ENCODE measurements at regions not wholly inside any gene's neighbourhood (a gene's known extent, or its start where the extent isn't known, plus 50 kb on each side); places are given as distances from the start of the nearest gene placed in this dataset.

- Histone ChIP-seq H3K4me3 (no peak overlapping the region), H3K27me3 (ENCODE audit: low read depth) (no peaks in the 10 kb centered on the region), H3K4me1 (peaks cover 10% of the 10 kb centered on the region), H3K27ac (no peak overlapping the region), H3K36me3 (no peaks in the 10 kb centered on the region), H3K9me3 (no peaks in the 10 kb centered on the region)
- no peak for DNase-seq
- peak; percentile 9 to 55 for ATAC-seq
- TF ChIP-seq, protein P1, sequence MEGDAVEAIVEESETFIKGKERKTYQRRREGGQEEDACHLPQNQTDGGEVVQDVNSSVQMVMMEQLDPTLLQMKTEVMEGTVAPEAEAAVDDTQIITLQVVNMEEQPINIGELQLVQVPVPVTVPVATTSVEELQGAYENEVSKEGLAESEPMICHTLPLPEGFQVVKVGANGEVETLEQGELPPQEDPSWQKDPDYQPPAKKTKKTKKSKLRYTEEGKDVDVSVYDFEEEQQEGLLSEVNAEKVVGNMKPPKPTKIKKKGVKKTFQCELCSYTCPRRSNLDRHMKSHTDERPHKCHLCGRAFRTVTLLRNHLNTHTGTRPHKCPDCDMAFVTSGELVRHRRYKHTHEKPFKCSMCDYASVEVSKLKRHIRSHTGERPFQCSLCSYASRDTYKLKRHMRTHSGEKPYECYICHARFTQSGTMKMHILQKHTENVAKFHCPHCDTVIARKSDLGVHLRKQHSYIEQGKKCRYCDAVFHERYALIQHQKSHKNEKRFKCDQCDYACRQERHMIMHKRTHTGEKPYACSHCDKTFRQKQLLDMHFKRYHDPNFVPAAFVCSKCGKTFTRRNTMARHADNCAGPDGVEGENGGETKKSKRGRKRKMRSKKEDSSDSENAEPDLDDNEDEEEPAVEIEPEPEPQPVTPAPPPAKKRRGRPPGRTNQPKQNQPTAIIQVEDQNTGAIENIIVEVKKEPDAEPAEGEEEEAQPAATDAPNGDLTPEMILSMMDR (IDR thresholded peaks at IDR 0.05) = no peak
- intact Hi-C loops (cut with DNase I) = no loop called here
Observed at GRCh38 chr2:237201461-237202287, 116.0 kb downstream of the COPS8 start.

DNA sequence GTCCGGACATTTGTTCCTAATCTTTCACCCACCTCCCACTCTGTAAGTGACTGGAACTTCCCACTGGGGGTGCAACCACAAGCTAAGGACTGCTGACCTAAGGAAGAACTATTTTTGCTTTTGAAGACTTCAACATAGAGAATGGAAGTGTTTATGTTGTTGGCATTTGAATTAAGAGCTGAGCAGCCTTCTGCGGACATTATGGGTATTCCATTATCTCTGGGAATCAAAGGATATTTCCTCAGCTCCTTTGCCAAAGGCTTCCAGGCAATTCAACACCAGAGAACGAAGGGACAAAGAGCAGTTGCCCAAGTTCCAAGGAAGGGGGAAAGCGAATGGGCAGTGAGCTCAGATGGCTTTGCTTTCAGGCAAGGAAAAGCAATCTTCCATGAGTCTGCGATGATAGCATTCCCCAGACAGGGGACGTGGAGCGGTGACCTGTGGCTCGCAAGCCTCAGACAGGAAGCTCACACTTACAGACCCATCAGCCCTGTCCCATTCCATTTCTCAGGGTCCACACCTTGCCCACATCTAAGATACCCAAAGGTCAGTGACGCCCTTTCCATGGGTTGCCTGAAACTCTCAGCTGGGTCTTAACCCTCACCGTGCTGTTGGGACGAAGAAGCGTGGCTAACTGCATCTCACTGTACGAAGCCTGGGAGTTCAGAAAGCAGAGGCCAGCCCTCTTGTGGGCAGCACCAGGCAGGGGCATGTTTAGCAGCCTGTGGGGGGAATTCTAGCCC, 116.8 kb downstream of the COPS8 start:
- H3K36me3 ChIP-seq = no peaks in the 10 kb centered on the region
- ATAC-seq (no peak), DNase-seq (no peak)
- H3K4me1 ChIP-seq = peaks cover 18% of the 10 kb centered on the region
- TF ChIP-seq, protein P1 (IDR thresholded peaks at IDR 0.05) = no peak
- no peak overlapping the region for H3K27ac ChIP-seq
- no peaks in the 10 kb centered on the region for H3K9me3 ChIP-seq
- intact Hi-C loops (cut with DNase I) = no loop called here
- H3K4me3 ChIP-seq = no peak overlapping the region
- H3K27me3 ChIP-seq (ENCODE audit: low read depth) = no peaks in the 10 kb centered on the region

DNA sequence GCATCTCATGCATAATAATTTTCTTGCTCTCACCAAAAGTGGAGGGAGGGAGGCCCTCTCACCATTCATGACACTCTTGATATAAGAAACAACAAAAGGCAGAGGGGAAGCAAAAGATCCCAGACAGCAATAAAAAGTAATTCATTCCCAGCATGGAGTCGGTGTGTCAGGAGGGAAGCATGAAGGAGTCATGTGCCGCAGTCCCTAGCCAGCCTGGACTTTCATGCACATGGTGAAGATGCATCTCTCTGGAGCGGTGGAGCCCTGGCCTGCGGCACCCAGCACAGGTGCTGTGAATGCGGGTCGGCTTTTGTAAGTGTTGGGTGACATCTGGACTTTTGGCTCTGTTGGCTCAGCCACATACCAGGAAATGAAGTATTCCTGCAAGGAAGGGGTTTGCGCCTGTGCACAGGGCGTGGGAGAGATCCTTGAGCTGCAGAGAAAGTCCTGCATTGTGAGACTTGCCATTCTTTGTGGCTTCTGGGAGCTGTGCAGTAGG, 119.4 kb downstream of the COPS8 start:
- intact Hi-C loops (cut with DNase I) = no loop called here
- no peaks in the 10 kb centered on the region for H3K27me3 ChIP-seq (ENCODE audit: low read depth)

DNA sequence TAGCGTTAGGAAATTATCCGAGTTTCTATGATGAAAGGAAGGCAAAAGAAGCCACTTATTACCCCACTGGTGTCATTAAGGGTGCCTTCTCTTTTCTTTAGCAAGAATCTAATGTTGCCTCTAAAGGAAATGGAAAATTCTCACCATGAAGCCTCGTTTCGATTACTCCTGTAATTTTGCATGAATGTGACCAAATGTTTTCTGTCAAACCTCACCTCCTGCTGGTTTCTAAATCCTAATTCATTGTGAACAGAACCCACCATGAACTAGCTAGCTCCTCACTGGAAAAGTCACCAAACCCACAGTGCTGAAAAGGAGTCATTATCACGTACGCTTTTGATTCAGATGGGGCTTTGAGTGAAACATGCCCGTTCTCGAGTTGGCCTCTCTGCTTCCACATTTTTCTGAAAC, 119.9 kb downstream of the COPS8 start:
- H3K27me3 ChIP-seq (ENCODE audit: low read depth) = no peaks in the 10 kb centered on the region
- H3K4me3 ChIP-seq = no peak overlapping the region
- H3K4me1 ChIP-seq = peaks cover 20% of the 10 kb centered on the region
- no peak for DNase-seq
- TF ChIP-seq, protein P1 (IDR thresholded peaks at IDR 0.05) = no peak
- ATAC-seq = no peak
- peak overlapping the region; percentile 4 for H3K27ac ChIP-seq
- intact Hi-C loops (cut with DNase I) = no loop called here
- no peaks in the 10 kb centered on the region for H3K36me3 ChIP-seq
- no peaks in the 10 kb centered on the region for H3K9me3 ChIP-seq

More for the DNA sequence above, 119.4 kb downstream of the COPS8 start:
- Histone ChIP-seq H3K4me3 (no peak overlapping the region), H3K9me3 (no peaks in the 10 kb centered on the region), H3K36me3 (no peaks in the 10 kb centered on the region), H3K4me1 (peaks cover 20% of the 10 kb centered on the region), H3K27ac (peak overlapping the region; percentile 4)
- DNase-seq (no peak), ATAC-seq (no peak)
- TF ChIP-seq, protein P1 (IDR thresholded peaks at IDR 0.05) = no peak

GRCh38 chr2:237207646-237208045, 122.0 kb downstream of the COPS8 start:
- DNase-seq (peak; percentile 62), ATAC-seq (peak; percentile 63 to 64)
- H3K9me3 ChIP-seq = no peaks in the 10 kb centered on the region
- TF ChIP-seq, protein P1 (IDR thresholded peaks at IDR 0.05) = no peak
- H3K4me3 ChIP-seq = no peak overlapping the region
- H3K27me3 ChIP-seq (ENCODE audit: low read depth) = no peaks in the 10 kb centered on the region
- no peaks in the 10 kb centered on the region for H3K36me3 ChIP-seq
- H3K27ac ChIP-seq = peak overlapping the region; percentile 53
- intact Hi-C loops (cut with DNase I) = no loop called here
- peaks cover 20% of the 10 kb centered on the region for H3K4me1 ChIP-seq

All from lower lobe of right lung (tissue), 2 donors.